HG02885 (cell line): ENCODE measurements at regions not wholly inside any gene's neighbourhood (a gene's known extent, or its start where the extent isn't known, plus 50 kb on each side); places are given as distances from the start of the nearest gene placed in this dataset.

ENCODE experiments used
- ATAC-seq: cut with Tn5 transposase; IDR thresholded peaks from one replicate; pipeline ENCODE4 v1.9.1; 2021; ENCODE audit warnings: mild to moderate bottlenecking; ENCODE audit not compliant: unreplicated experiment, poor library complexity

DNA sequence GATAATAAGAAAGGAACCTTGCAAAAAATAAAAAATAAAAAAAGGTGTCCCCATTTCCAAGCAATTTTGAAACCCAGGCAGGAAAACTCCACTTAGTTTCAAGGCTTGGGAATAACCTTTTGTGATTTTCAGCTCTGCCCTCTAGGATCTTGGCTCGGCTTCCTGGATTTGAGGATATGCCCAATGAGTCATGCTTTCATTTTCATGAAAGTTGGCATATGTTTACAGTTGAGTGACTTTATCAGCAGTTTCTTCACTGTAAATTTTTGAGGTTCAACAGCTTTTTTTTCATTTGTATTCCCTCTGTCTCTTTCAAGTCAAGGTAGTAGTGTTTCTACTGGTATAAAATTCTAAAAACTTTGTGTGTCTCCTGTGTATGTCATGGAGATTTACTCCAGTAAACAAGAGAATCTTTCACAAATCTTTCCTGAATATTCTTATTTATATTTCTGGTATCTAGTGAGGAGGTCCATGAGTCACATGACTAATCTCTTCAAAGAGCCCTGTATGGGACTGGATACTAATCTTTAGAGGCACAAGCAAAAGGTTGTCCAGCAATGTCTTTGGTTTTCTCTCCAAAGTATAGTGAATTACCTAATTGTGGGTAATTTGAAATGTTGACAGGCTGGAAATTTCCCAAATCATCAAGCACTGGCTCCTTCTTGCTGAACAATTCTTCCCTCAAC, 335.3 kb downstream of the BRINP2 start:
- no peak for ATAC-seq

DNA sequence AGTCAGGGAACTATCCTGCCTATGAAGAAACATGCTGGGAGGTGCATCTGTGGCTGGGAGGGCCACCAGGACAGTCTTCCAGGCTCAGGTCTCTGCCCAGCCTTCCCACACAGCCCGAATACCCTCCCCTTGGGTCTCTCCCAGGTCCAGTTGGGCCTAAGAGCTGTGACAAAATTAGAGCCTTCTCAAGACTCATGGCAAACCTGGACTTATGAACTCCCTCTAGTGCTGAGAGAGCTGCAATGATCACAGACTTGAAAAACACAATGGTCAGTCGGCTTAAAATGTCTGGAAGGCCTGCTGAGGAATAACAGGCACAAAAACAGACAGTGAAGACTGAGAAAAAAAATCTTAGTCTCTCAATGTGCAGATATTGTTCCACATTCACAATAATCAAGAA, 325.1 kb downstream of the BRINP2 start:
- no peak for ATAC-seq

DNA sequence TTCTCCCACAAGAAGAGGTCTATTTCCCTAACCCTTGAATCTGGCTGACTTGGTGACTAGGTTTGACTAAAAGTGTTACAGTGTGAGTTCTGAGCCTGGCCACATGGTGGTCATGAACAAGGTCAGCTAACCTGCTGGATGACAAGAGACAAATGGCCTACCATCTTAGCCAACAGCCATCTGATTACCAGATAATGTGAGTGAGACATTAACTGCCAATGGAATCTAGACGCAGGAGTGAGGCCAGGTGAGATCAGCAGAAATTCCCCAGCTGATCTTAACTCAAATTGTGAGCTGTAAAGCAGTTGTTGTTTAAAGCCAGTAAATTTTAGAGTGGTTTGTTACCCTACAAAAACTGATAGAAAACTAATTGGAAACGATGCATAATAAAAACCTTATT, 320.0 kb downstream of the BRINP2 start:
- no peak for ATAC-seq

- ATAC-seq, result no peak
Observed at GRCh38 chr1:177490036-177490639, 319.4 kb downstream of the BRINP2 start.

- no peak for ATAC-seq
Observed at GRCh38 chr1:177488722-177489121, 318.0 kb downstream of the BRINP2 start.

DNA sequence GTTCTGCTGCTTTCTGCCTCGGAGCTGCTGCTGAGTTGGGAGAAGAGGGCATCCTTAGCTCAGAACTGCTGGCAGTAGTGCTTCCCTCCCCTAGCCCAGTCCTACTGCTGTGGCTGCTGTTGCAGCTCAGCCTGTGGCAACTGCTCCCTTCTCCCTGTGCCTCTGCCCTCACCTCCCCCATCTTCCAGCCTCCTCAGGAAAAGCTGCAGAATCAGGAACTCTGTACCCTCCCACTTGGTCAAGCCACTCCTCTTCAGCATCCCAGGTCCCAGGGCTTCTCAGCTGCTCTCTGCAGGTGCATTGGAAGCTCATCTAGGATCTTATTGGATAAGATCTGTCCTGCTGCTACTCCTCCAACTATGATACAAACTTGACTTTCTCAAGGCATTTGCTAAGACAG, 316.7 kb downstream of the BRINP2 start:
- no peak for ATAC-seq

- ATAC-seq, result no peak
Observed at GRCh38 chr1:177480741-177481305, 310.1 kb downstream of the BRINP2 start.

- no peak for ATAC-seq
Observed at GRCh38 chr1:177479600-177479999, 308.8 kb downstream of the BRINP2 start.

DNA sequence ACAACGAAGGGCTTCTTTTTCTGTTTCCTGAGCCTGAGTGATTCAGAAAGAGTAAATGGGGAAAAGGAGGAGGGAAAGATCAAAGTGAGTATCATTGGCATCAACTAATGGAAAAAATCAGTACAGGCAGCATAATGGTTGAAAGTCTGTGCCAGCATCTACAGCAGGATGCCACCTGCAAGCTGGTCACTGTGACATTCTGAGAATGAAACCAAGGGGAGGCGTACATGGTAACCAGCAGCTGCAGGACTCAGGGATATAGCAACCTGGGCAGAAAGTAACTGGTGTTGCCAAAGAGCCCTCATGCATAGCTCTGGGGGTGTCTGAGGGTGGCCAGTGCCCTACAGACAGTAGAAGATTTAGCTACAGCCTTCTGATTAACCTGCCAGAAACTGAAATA, 305.9 kb downstream of the BRINP2 start:
- ATAC-seq, result no peak

GRCh38 chr1:177472567-177472966, 301.8 kb downstream of the BRINP2 start:
- no peak for ATAC-seq

- ATAC-seq, result no peak
Observed at GRCh38 chr1:177471244-177471643, 300.5 kb downstream of the BRINP2 start.

DNA sequence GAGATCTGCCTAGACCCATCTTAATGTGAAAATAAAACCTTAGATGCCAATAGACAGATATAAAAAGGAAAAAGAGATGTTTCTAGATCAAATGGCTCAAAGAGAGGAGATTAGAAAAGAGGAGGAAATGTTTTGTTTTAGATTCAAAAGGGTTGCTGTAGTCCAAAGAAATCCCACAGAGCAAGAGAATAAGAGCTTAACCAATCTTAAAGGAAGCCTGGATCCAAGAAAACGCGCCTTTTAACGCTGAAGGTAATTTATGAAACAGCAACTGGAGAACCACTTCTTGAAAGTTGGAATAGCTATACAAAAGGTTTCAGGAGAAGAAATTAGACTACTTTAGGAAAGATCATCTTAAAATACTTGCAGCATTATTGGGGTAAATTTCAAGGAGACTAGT, 298.8 kb downstream of the BRINP2 start:
- no peak for ATAC-seq

DNA sequence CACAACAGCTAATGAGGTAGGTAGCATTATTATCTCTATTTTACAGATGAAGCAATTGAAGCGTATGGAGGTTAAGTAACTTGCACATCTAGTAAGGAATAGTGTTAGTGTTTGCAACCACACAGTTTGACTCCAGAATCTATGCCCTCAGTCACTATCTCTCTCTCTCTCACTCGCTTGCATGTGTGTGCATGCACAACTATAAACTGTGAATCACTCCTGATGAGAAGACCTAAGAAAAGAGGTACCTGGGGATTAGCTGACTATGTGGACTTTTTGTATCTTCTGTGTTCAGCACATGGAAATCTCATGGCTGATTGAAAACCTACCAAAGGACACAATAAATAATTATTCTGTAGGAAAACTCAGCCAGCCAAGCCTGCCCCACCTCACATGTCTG, 295.5 kb downstream of the BRINP2 start:
- ATAC-seq, result no peak

DNA sequence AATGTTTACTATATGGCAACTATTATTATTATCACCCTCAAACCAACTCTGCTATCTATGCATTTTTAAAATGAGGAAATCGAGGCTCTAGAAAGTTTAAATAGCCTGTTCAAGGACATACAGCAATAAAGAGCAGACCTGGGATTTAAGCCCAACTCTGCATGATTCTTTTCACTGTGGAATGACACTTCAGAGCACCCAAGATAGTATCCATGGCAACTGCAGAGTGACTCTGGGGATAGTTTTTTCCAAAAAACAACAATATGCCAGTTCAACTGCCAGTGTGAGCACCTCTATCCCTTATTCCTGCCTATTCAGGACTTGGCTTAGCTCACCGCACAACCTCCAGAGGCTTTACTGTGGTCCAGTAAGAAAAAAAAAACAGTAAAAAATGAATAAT, 293.9 kb downstream of the BRINP2 start:
- no peak for ATAC-seq

DNA sequence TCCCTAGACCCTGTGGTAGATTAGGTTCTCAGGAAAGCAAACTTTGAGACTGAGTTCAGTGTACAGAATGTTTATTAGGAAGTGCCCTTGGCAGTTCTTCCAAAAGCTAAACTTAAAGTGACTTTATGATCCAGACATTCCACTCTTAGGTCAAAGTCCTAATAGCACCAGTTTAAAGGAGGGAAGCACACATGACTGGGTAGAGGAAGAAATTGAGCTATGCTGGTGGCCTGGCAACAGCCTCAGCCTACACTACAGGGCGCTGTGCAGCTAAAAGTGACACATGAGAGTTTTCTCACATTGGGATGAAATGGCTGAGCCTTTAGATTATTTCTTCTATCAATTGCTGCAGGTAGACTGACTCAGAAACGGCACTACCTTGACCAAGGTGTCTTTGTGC, 280.4 kb downstream of the BRINP2 start:
- no peak for ATAC-seq

- ATAC-seq, result no peak
Observed at GRCh38 chr1:177448652-177449357, 278.0 kb downstream of the BRINP2 start.

DNA sequence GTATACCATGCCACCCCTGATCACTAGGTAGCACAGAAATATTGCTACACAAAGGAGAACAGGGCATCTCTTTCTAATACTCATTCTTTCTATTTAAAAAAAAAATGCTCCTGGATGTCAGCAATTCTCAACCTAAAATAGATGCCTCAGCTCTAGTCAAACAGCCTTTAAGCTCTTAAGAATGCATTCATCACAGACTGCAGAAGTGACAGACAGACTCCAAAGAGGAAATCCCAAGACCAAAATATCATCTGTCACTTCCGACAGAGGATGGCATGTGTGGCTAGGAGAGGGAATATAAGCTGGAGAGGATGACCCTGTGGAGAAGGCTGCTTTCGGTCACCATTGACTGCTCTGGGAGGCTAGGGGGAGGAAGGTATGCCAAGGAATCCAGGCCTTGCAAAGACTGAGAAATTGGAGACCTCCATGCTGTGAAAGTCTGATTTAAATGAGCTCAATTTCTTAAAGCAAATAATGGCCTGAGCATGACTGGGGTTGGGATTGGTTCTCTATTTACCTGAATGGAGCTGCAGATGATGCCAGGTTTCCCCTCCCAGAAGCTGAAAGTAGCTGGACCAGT, 277.4 kb downstream of the BRINP2 start:
- ATAC-seq, result no peak

DNA sequence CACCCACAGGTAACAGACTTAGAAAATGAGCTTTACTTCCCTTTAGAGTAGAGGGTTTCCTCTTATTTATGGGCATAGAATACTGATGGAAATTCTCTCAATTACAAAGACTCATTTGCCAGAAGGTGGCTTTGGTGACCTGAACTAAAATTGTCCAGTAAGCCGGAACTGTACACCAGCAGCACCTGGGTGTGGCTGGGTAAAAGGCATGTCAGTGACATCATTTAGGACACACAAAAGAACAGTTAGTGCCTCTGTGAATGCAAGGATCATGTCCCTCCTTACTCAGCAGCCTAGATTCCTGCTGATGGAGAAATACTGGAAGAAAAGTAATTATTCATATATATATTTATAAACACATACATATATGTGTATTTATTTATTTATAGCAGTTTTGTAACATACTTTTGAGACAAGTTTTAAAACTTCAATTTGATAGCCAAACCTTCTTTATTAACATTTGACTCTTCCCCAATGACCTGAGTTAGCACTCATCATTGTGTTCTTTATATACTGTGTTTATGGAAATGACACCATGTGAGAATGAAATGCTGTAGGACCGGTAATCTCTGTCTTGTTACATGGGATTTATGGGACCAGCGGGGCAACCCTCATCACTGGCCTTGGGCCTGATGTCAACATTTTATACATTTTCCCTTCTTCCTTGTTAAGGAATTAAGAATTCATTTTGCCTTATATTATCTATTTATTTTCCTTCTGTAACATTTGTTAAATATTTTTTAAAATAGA, 274.4 kb downstream of the BRINP2 start:
- no peak for ATAC-seq

DNA sequence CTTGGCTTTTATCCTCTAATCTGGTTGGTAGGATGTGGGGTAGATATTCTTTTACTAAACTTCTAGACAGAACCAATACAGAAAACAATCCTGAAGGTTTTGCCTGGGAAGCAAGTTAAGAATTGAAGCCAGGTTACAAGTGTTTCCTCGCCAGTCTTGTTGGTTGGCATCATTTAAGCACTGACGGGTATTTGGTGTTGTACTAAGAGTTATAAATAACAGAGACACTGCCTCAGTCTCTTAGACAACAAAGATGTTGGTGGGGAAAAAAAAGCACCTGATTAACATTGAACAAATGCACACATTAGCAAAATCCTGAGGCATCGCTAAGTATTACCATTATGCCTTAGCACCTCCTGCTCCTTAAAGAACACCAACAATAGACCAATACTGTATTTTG, 272.2 kb downstream of the BRINP2 start:
- ATAC-seq, result no peak

DNA sequence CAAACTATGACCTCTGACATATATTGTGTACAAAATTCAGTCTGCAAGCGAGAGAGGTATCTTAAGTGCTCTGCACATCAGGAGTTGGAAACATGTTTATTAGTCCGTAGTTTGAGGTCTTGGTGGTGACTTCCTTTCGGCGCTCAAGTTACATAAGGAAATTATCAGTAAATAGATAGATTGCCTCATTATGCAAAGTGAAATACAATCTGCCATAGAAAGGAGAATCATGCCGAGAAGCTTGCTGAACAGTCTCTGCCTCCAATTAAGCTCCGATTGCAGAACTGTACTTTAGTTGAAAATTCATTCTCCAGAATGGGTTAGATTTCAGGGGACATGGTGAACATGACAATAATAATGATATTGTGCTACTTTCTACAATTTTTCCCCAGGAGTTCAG, 271.8 kb downstream of the BRINP2 start:
- ATAC-seq, result no peak
